ENCODE measurements at regions not wholly inside any gene's neighbourhood (a gene's known extent, or its start where the extent isn't known, plus 50 kb on each side); places are given as distances from the start of the nearest gene placed in this dataset.

GRCh38 chr4:135372131-135372530, 1170.5 kb upstream of the PABPC4L start:
- no peak for TF ChIP-seq POLR2AphosphoS5 (IDR thresholded peaks at IDR 0.05; ENCODE audit: insufficient read depth, low read depth, low read length)
- TF ChIP-seq POLR2A (IDR thresholded peaks at IDR 0.05; ENCODE audit: low read depth, low read length), result no peak
- TF ChIP-seq MYC (IDR thresholded peaks at IDR 0.05; ENCODE audit: low read depth, low read length), result no peak
- no peak for TF ChIP-seq MAX (IDR thresholded peaks at IDR 0.05; ENCODE audit: insufficient read depth, insufficient read length)
- no peak for TF ChIP-seq CTCF (IDR thresholded peaks at IDR 0.05; ENCODE audit: extremely low read depth in 1 of 2, insufficient read depth in 1 of 2, low read depth in 1 of 2, low read length in 2 of 2)
- no peak for TF ChIP-seq JUN (IDR thresholded peaks at IDR 0.05; ENCODE audit: borderline replicate concordance, insufficient read depth, insufficient read length, low read depth)
- no peak for TF ChIP-seq EZH2 (IDR thresholded peaks at IDR 0.05; ENCODE audit: borderline replicate concordance, low read depth, low read length, severe bottlenecking)
- TF ChIP-seq GATA2 (IDR thresholded peaks at IDR 0.05; ENCODE audit: insufficient read depth, insufficient read length, low read depth, low read length), result no peak
- no peak for TF ChIP-seq FOS (IDR thresholded peaks at IDR 0.05; ENCODE audit: borderline replicate concordance, insufficient read depth, low read length)
- POLR2A ChIA-PET, result no interaction called here
- intact Hi-C loops (cut with micrococcal nuclease) (loop anchor here (10.0 kb wide), 1 partner anchor 1493 kb away; no protein-coding TSS in a partner anchor), dilution Hi-C loops (cut with MboI; ENCODE audit: extremely low pct_ligation_motif_present, low sequenced_read_pairs) (no loop called here)
- Histone ChIP-seq H3K9me3 (replicated peaks; ENCODE audit: control insufficient read depth, insufficient read depth, low read length) (no peaks in the 10 kb centered on the region), H3K27ac (ENCODE audit: insufficient read depth, low read depth, low read length) (no peak overlapping the region), H3K9ac (replicated peaks; ENCODE audit: extremely low read depth, insufficient read depth, low read length) (no peak overlapping the region), H3K4me2 (ENCODE audit: insufficient read depth, low read length) (no peak overlapping the region), H3K27me3 (ENCODE audit: control insufficient read depth in 2 of 2, insufficient read depth in 2 of 2, low read length in 2 of 2) (no peaks in the 10 kb centered on the region), H2AFZ (ENCODE audit: low read depth, low read length) (no peak overlapping the region), H3K4me3 (replicated peaks in 1 of 3; ENCODE audit: insufficient read depth in 1 of 3, low read depth in 1 of 3, low read length in 3 of 3) (no peak overlapping the region), H3K79me2 (ENCODE audit: control insufficient read depth, insufficient read depth, low read length) (no peaks in the 10 kb centered on the region), H3K4me1 (ENCODE audit: control insufficient read depth, extremely low read depth, insufficient read depth, low read length) (no peaks in the 10 kb centered on the region), H3K36me3 (ENCODE audit: control insufficient read depth in 2 of 2, extremely low read depth in 1 of 2, insufficient read depth in 2 of 2, low read length in 2 of 2) (no peaks in the 10 kb centered on the region), H4K20me1 (replicated peaks; ENCODE audit: control insufficient read depth, extremely low read depth, insufficient read depth, low read length) (no peaks in the 10 kb centered on the region), H3K9me1 (replicated peaks; ENCODE audit: control insufficient read depth, extremely low read depth, insufficient read depth, low read length) (no peaks in the 10 kb centered on the region)
- CTCF ChIA-PET, result interaction anchor here (2.0 to 3.5 kb wide), 2 partner anchors 10 to 1493 kb away, joined by 5 to 20 read pairs; no protein-coding TSS in a partner anchor
- BruUV-seq (replicated peaks), result no TSS peak
- DNase-seq (ENCODE audit: low read depth, low spot score), result no peak
- no peak for FAIRE-seq
